Kidney (tissue), 13 donors: ENCODE measurements at regions not wholly inside any gene's neighbourhood (a gene's known extent, or its start where the extent isn't known, plus 50 kb on each side); places are given as distances from the start of the nearest gene placed in this dataset.

Experiments
- DNase-seq, 5 donors: peaks; one replicate each; pipeline ENCODE4 v3.0.0-alpha.2; 2013 to 2020
- FAIRE-seq: peaks from 2 replicates; lab custom pipeline; 2012; peaks lifted over from hg19 to GRCh38; lab: Jason Lieb, UNC
- H3K27ac ChIP-seq, 2 donors: one replicate each; pipeline ENCODE4 v1.7.0; 2013; ENCODE audit warnings: low read depth in 2 of 2, low read length in 2 of 2, inconsistent platforms in 1 of 2
- H3K27me3 ChIP-seq: one replicate; pipeline ENCODE4 v1.7.1; 2013; ENCODE audit warnings: low read length, inconsistent platforms; ENCODE audit not compliant: control insufficient read depth, insufficient read depth
- H3K36me3 ChIP-seq, 3 donors: one replicate each; pipeline versions ENCODE4 v1.7.0 to v1.7.1; 2013; ENCODE audit warnings: low read length in 3 of 3, control low read depth in 1 of 3, inconsistent platforms in 1 of 3; ENCODE audit not compliant: insufficient read depth in 3 of 3, control insufficient read depth in 2 of 3
- H3K4me1 ChIP-seq, 3 donors: one replicate each; pipeline versions ENCODE4 v1.7.0 to v1.7.1; 2013; ENCODE audit warnings: low read length in 3 of 3, inconsistent platforms in 1 of 3, low read depth in 1 of 3; ENCODE audit not compliant: control insufficient read depth in 2 of 3, insufficient read depth in 2 of 3
- H3K4me3 ChIP-seq, 3 donors: one replicate each; pipeline versions ENCODE4 v1.7.0 to v1.8.1; 2013; ENCODE audit warnings: low read length in 3 of 3, control low read depth in 1 of 3, inconsistent platforms in 1 of 3
- H3K9ac ChIP-seq, 3 donors: one replicate each; pipeline versions ENCODE4 v1.7.0 to v1.7.1; 2013; ENCODE audit warnings: low read length in 3 of 3, control low read depth in 1 of 3, inconsistent platforms in 1 of 3
- H3K9me3 ChIP-seq, 3 donors: one replicate each; pipeline versions ENCODE4 v1.7.0 to v1.7.1; 2013; ENCODE audit warnings: low read length in 3 of 3, control low read depth in 1 of 3, inconsistent platforms in 1 of 3; ENCODE audit not compliant: control insufficient read depth in 2 of 3, insufficient read depth in 1 of 3
- CTCF ChIP-seq: IDR thresholded peaks from 3 replicates; pipeline ENCODE4 v1.5.1; 2012; ENCODE audit warnings: mild to moderate bottlenecking, moderate library complexity, borderline replicate concordance; ENCODE audit not compliant: insufficient read depth; ENCODE audit errors: extremely low read depth
- intact Hi-C: fragments of 100-400 bp; cut with DNase I; formaldehyde crosslinking; loops from one replicate; pipeline ENCODE4 v1.11.1; 2022
- donor health status: control.
- donor health status: control.
- donor health status: control.
- donor health status: control.
- donor health status: control.
- donor health status: DM: yes; HTN: yes; CAD: no.
- donor health status: Normal renal cell carcinoma (clear cell type).

- Histone ChIP-seq H3K4me3 (no peak overlapping the region), H3K9me3 (no peaks in the 10 kb centered on the region), H3K27ac (no peak overlapping the region), H3K4me1 (peaks cover 14 to 34% (median 18%) of the 10 kb centered on the region in 3 donors), H3K9ac (no peak overlapping the region), H3K36me3 (no peaks in the 10 kb centered on the region), H3K27me3 (no peaks in the 10 kb centered on the region)
- DNase-seq, result peak in 1 of 5 donors; percentile 12
- no peak for FAIRE-seq
- no peak for TF ChIP-seq CTCF
- intact Hi-C loops, result no loop called here
Observed at GRCh38 chr1:48076017-48076416, 78.8 kb upstream of the TRABD2B start.

DNA sequence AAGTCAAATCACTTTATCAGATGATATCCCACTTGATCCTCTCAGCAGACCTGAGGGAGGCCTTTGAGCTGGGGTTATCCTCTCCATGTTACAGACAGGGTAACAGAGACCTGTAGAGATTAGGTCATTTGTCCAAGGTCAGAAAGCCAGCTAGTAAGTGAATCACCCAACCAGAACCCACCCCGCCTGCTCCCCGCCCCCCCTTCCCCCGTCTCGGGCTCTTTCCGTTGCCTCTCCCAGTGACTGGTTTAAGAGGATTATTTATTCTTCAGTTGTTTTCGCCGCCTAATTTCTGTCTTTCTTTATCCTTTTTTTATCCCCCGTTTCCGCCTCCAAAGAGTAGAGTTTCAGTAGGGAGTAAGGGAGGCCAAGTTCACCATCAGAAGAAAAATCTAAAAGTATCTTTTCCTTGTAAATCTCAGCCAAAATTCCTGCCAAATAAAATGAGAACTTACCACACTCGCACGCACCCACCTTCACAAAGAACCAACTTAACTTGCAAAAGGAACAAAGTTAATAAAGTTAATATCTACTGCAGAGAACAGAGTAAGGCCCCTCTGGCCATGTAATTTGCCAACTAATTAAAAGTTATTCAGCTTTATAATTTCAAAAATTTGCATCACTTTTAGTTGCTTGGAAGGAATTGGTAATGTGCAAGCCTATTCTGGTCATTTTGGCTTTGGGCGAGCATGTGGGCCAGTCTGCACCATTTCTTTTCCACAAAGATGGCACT lies 76.8 kb upstream of the TRABD2B start:
- H3K27me3 ChIP-seq, result no peaks in the 10 kb centered on the region
- H3K9me3 ChIP-seq, result no peaks in the 10 kb centered on the region
- H3K36me3 ChIP-seq, result no peaks in the 10 kb centered on the region
- intact Hi-C loops, result no loop called here
- TF ChIP-seq CTCF, result no peak
- H3K4me3 ChIP-seq, result peak overlapping the region in 2 of 3 donors; percentile 46 to 49
- H3K27ac ChIP-seq, result peak overlapping the region; percentile 92 to 93
- H3K4me1 ChIP-seq, result peaks cover 12 to 47% (median 37%) of the 10 kb centered on the region in 3 donors
- H3K9ac ChIP-seq, result peak overlapping the region in 2 of 3 donors; percentile 3 to 33
- FAIRE-seq, result peak; percentile 62
- DNase-seq, result peak in 4 of 5 donors; percentile 83 to 88 (median 86)

- no peak for FAIRE-seq
- H3K4me3 ChIP-seq, result peak overlapping the region in 1 of 3 donors; percentile 32
- H3K4me1 ChIP-seq, result peaks cover 11 to 71% (median 47%) of the 10 kb centered on the region in 3 donors
- peak overlapping the region; percentile 54 to 81 for H3K27ac ChIP-seq
- no peak for TF ChIP-seq CTCF
- H3K9me3 ChIP-seq, result no peaks in the 10 kb centered on the region
- no peaks in the 10 kb centered on the region for H3K36me3 ChIP-seq
- peaks cover 2% of the 10 kb centered on the region for H3K27me3 ChIP-seq
- H3K9ac ChIP-seq, result no peak overlapping the region
- DNase-seq, result no peak
- intact Hi-C loops, result no loop called here
Observed at GRCh38 chr1:48071513-48071912, 74.3 kb upstream of the TRABD2B start.
